ENCODE measurements at regions not wholly inside any gene's neighbourhood (a gene's known extent, or its start where the extent isn't known, plus 50 kb on each side); places are given as distances from the start of the nearest gene placed in this dataset.

GRCh38 chr11:121761186-121761585 is 308.4 kb upstream of the SORL1-AS1 start:
- TF ChIP-seq CTCF (IDR thresholded peaks at IDR 0.05; ENCODE audit: insufficient read depth, low read depth, low read length): no peak
- no peak overlapping the region for H3K4me3 ChIP-seq (ENCODE audit: low read depth, low read length)
- H3K27me3 ChIP-seq (ENCODE audit: control insufficient read depth, insufficient read depth, low read length): no peaks in the 10 kb centered on the region
- no peaks in the 10 kb centered on the region for H3K36me3 ChIP-seq (ENCODE audit: control insufficient read depth, insufficient read depth, low read length)
- POLR2A ChIA-PET: no interaction called here
- DNase-seq (ENCODE audit: low read depth): no peak
- CTCF ChIA-PET: interaction anchor here (1.1 kb wide), 1 partner anchor 22 kb away, joined by 3 read pairs; no protein-coding TSS in a partner anchor

GRCh38 chr11:121757480-121758125 is 304.8 kb upstream of the SORL1-AS1 start:
- H3K4me3 ChIP-seq (ENCODE audit: low read depth, low read length): no peak overlapping the region
- ChIA-PET CTCF (no interaction called here), POLR2A (no interaction called here)
- TF ChIP-seq CTCF (IDR thresholded peaks at IDR 0.05; ENCODE audit: insufficient read depth, low read depth, low read length): no peak
- DNase-seq (ENCODE audit: low read depth): no peak
- H3K36me3 ChIP-seq (ENCODE audit: control insufficient read depth, insufficient read depth, low read length): no peaks in the 10 kb centered on the region
- H3K27me3 ChIP-seq (ENCODE audit: control insufficient read depth, insufficient read depth, low read length): no peaks in the 10 kb centered on the region

- no peak for TF ChIP-seq CTCF (IDR thresholded peaks at IDR 0.05; ENCODE audit: insufficient read depth, low read depth, low read length)
- no peak for DNase-seq (ENCODE audit: low read depth)
- Histone ChIP-seq H3K4me3 (ENCODE audit: low read depth, low read length) (no peak overlapping the region), H3K36me3 (ENCODE audit: control insufficient read depth, insufficient read depth, low read length) (no peaks in the 10 kb centered on the region), H3K27me3 (ENCODE audit: control insufficient read depth, insufficient read depth, low read length) (no peaks in the 10 kb centered on the region)
- ChIA-PET CTCF (interaction anchor here (1.1 to 1.3 kb wide), 3 partner anchors 11 to 345 kb away, joined by 3 read pairs; no protein-coding TSS in a partner anchor), POLR2A (no interaction called here)
These were observed 303.1 kb upstream of the SORL1-AS1 start for GRCh38 chr11:121755906-121756305.

- Histone ChIP-seq H3K36me3 (ENCODE audit: control insufficient read depth, insufficient read depth, low read length) (no peaks in the 10 kb centered on the region), H3K4me3 (ENCODE audit: low read depth, low read length) (no peak overlapping the region), H3K27me3 (ENCODE audit: control insufficient read depth, insufficient read depth, low read length) (no peaks in the 10 kb centered on the region)
- ChIA-PET CTCF (interaction anchor here (0.6 to 1.8 kb wide), 5 partner anchors 12 to 346 kb away, joined by 3 to 4 read pairs (median 3); no protein-coding TSS in a partner anchor), POLR2A (no interaction called here)
- TF ChIP-seq CTCF (IDR thresholded peaks at IDR 0.05; ENCODE audit: insufficient read depth, low read depth, low read length): no peak
- no peak for DNase-seq (ENCODE audit: low read depth)
These were observed 302.4 kb upstream of the SORL1-AS1 start for GRCh38 chr11:121755191-121755590.

- no peaks in the 10 kb centered on the region for H3K27me3 ChIP-seq (ENCODE audit: control insufficient read depth, insufficient read depth, low read length)
- CTCF ChIA-PET: interaction anchor here (0.6 to 1.8 kb wide), 3 partner anchors 20 to 302 kb away, joined by 3 to 4 read pairs (median 4); no protein-coding TSS in a partner anchor
- no peaks in the 10 kb centered on the region for H3K36me3 ChIP-seq (ENCODE audit: control insufficient read depth, insufficient read depth, low read length)
- DNase-seq (ENCODE audit: low read depth): no peak
- no peak overlapping the region for H3K4me3 ChIP-seq (ENCODE audit: low read depth, low read length)
- POLR2A ChIA-PET: no interaction called here
- TF ChIP-seq CTCF (IDR thresholded peaks at IDR 0.05; ENCODE audit: insufficient read depth, low read depth, low read length): no peak
These were observed 301.8 kb upstream of the SORL1-AS1 start for GRCh38 chr11:121754598-121754997.
